ENCODE measurements at regions not wholly inside any gene's neighbourhood (a gene's known extent, or its start where the extent isn't known, plus 50 kb on each side); places are given as distances from the start of the nearest gene placed in this dataset.

DNA sequence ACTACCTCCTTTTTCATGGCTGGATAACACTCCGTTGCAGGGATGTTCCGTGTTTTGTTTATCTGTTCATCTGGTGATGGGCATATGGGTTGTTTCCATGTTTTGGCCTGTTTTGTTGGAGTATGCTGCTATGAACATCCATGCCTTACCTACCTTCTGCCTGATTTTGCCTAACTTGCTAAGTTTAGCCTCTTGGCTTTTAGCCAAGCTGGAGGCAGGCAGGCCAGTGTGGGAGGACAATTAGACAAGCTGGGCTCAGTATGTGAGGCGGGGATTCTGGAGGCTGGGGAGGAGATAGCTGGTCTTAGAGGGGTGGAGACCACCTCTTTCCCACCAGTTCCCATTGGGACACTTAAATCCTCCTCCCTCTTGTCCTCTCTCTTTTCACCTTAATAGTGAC, 98.4 kb upstream of the WNT4 start (continued):
- TF ChIP-seq FOXJ3 (CRISPR knock-in tag; IDR thresholded peaks at IDR 0.05; ENCODE audit: borderline replicate concordance), result no peak
- TF ChIP-seq, protein P1, sequence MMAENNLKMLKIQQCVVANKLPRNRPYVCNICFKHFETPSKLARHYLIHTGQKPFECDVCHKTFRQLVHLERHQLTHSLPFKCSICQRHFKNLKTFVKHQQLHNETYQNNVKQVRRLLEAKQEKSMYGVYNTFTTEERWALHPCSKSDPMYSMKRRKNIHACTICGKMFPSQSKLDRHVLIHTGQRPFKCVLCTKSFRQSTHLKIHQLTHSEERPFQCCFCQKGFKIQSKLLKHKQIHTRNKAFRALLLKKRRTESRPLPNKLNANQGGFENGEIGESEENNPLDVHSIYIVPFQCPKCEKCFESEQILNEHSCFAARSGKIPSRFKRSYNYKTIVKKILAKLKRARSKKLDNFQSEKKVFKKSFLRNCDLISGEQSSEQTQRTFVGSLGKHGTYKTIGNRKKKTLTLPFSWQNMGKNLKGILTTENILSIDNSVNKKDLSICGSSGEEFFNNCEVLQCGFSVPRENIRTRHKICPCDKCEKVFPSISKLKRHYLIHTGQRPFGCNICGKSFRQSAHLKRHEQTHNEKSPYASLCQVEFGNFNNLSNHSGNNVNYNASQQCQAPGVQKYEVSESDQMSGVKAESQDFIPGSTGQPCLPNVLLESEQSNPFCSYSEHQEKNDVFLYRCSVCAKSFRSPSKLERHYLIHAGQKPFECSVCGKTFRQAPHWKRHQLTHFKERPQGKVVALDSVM (CRISPR knock-in tag; IDR thresholded peaks at IDR 0.05), result no peak
- no peak for TF ChIP-seq FLYWCH1 (CRISPR knock-in tag; IDR thresholded peaks at IDR 0.05)
- no peak for TF ChIP-seq FOSL1 (CRISPR knock-in tag; IDR thresholded peaks at IDR 0.05; ENCODE audit: borderline replicate concordance)
- no peak for TF ChIP-seq DNMT1 (CRISPR knock-in tag; IDR thresholded peaks at IDR 0.05)
- TF ChIP-seq, protein P2, sequence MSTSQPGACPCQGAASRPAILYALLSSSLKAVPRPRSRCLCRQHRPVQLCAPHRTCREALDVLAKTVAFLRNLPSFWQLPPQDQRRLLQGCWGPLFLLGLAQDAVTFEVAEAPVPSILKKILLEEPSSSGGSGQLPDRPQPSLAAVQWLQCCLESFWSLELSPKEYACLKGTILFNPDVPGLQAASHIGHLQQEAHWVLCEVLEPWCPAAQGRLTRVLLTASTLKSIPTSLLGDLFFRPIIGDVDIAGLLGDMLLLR (CRISPR knock-in tag; IDR thresholded peaks at IDR 0.05), result no peak

DNA sequence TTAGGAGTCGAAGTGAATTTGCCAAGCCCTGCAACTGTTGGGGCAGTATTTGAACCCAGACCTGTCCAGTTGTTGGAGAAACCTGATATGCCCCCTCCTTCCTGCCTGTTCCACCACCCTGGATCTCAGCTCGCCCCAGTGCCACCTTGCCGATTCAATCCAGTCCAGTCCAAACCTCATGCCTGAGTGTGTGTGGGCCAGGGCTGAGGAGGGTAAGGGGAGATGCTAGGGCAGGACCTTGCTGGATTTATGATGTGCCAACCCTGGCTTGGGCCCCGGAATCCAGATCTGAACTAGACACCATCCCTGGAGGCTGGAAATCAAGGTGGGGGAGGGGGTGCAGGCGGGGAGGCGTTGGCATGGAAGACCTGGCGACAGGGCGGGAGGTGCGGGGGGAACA, 98.9 kb upstream of the WNT4 start:
- BruUV-seq (replicated peaks), result no TSS peak

More for the DNA sequence above, 98.9 kb upstream of the WNT4 start:
- no peaks in the 10 kb centered on the region for H3K9me3 ChIP-seq (ENCODE audit: low read length)
- intact Hi-C loops (cut with micrococcal nuclease; ENCODE audit: unreplicated experiment), result no loop called here
- ATAC-seq (no peak), DNase-seq (ENCODE audit: low spot score) (no peak), FAIRE-seq (no peak)
- no peak overlapping the region for H3K4me2 ChIP-seq (ENCODE audit: low read depth, low read length)
- 44% methylated on average over 9 of the region's 9 CpGs for WGBS (ENCODE audit: low lambda C conversion rate)
- H3K4me1 ChIP-seq (ENCODE audit: insufficient read depth, low read length), result no peaks in the 10 kb centered on the region
- H3K4me3 ChIP-seq (replicated peaks in 1 of 3; ENCODE audit: insufficient read depth in 1 of 3, low read depth in 2 of 3, low read length in 3 of 3), result no peak overlapping the region
- ChIA-PET POLR2A (no interaction called here), CTCF (ENCODE audit: low intra/inter-chr PET ratio, low total read pairs) (no interaction called here)
- H3K36me3 ChIP-seq (replicated peaks in 1 of 2; ENCODE audit: control insufficient read depth in 1 of 2, insufficient read depth in 2 of 2, low read length in 2 of 2), result no peaks in the 10 kb centered on the region
- no peak overlapping the region for H3K9ac ChIP-seq (ENCODE audit: insufficient read depth, low read depth, low read length)
- H3K27me3 ChIP-seq (ENCODE audit: control insufficient read depth in 1 of 2, insufficient read depth in 2 of 2, low read length in 2 of 2), result peaks cover 7 to 35% of the 10 kb centered on the region in 2 experiments; a peak in 4 of 5 replicates
- no peaks in the 10 kb centered on the region for H3K79me2 ChIP-seq (ENCODE audit: insufficient read depth, low read length)
- no peak overlapping the region for H2AFZ ChIP-seq (ENCODE audit: low read length)
- in situ Hi-C loops (cut with HindIII; ENCODE audit: extremely low pct_ligation_motif_present, low pct_unique_long_range_greater_than_20kb), result no loop called here
- H3K27ac ChIP-seq (ENCODE audit: extremely low read length, insufficient read depth, low read length), result no peak overlapping the region
- H4K20me1 ChIP-seq (ENCODE audit: insufficient read depth, low read length), result no peaks in the 10 kb centered on the region
- no peak for TF ChIP-seq NR3C1 (CRISPR knock-in tag; IDR thresholded peaks at IDR 0.05)
- TF ChIP-seq JARID2 (CRISPR knock-in tag; IDR thresholded peaks at IDR 0.05; ENCODE audit: insufficient replicate concordance), result no peak
- TF ChIP-seq BRCA1 (CRISPR knock-in tag; IDR thresholded peaks at IDR 0.05), result no peak

All from HepG2 (cell line).